Natural killer cell (primary cell): ENCODE measurements at regions not wholly inside any gene's neighbourhood (a gene's known extent, or its start where the extent isn't known, plus 50 kb on each side); places are given as distances from the start of the nearest gene placed in this dataset.

ENCODE experiments used
- ATAC-seq, 3 donors: fragments of 150-1000 bp in 2 of 3; fragments of 200-7000 bp in 1 of 3; cut with Tn5 transposase; 1 replicate in 1 of 3; 2 replicates in 2 of 3; pipeline ENCODE4 v1.10.0; 2021; ENCODE audit warnings: mild to moderate bottlenecking in 2 of 3, moderate library complexity in 2 of 3
- DNase-seq, 2 donors: peaks; one replicate each; pipeline versions ENCODE4 v3.0.0 to v3.0.0-alpha.2; 2013 to 2021; ENCODE audit warnings: mixed read lengths in 1 of 2
- H3K27ac ChIP-seq: one replicate; pipeline ENCODE4 v1.5.1; 2013; ENCODE audit warnings: mild to moderate bottlenecking, low read length
- H3K27me3 ChIP-seq: one replicate; pipeline ENCODE4 v1.6.1; 2013; ENCODE audit warnings: low read length; ENCODE audit not compliant: control insufficient read depth, insufficient read depth
- H3K36me3 ChIP-seq: one replicate; pipeline ENCODE4 v1.6.1; 2013; ENCODE audit warnings: low read length; ENCODE audit not compliant: control insufficient read depth, insufficient read depth
- H3K4me1 ChIP-seq: one replicate; pipeline ENCODE4 v1.6.1; 2013; ENCODE audit warnings: low read length; ENCODE audit not compliant: control insufficient read depth, insufficient read depth
- H3K4me3 ChIP-seq: one replicate; pipeline ENCODE4 v1.5.1; 2013; ENCODE audit warnings: low read length
- H3K9me3 ChIP-seq: one replicate; pipeline ENCODE4 v1.6.1; 2013; ENCODE audit warnings: low read length; ENCODE audit not compliant: control insufficient read depth, insufficient read depth
- H3K27ac Mint-ChIP-seq, 2 donors: one replicate each; pipeline ENCODE4 v1.8.0; 2022; ENCODE audit warnings: mild to moderate bottlenecking in 2 of 2, mixed read lengths in 2 of 2, moderate library complexity in 1 of 2
- H3K27me3 Mint-ChIP-seq, 2 donors: one replicate each; pipeline ENCODE4 v1.8.0; 2022; ENCODE audit warnings: low read depth in 2 of 2, mixed read lengths in 2 of 2
- H3K36me3 Mint-ChIP-seq: one replicate; pipeline ENCODE4 v1.8.0; 2022; ENCODE audit warnings: mixed read lengths
- H3K4me1 Mint-ChIP-seq, 2 donors: one replicate each; pipeline ENCODE4 v1.8.0; 2022; ENCODE audit warnings: mixed read lengths in 2 of 2
- H3K4me3 Mint-ChIP-seq: one replicate; pipeline ENCODE4 v1.8.0; 2022; ENCODE audit warnings: mild to moderate bottlenecking, moderate library complexity, mixed read lengths
- H3K9me3 Mint-ChIP-seq, 2 donors: one replicate each; pipeline ENCODE4 v1.8.0; 2022; ENCODE audit warnings: mixed read lengths in 2 of 2
- CTCF ChIP-seq: fragments of 200-600 bp; IDR thresholded peaks from one replicate; pipeline ENCODE4 v1.8.0; 2022; ENCODE audit warnings: antibody characterized with exemption
- WGBS: methylation state at CpG from one replicate; pipeline ENCODE4 v1.1.7; 2013; ENCODE audit warnings: missing lambda C conversion rate; ENCODE audit not compliant: insufficient coverage; 5-methylcytosine and 5-hydroxymethylcytosine counted together
- intact Hi-C: fragments of 100-400 bp; cut with micrococcal nuclease; formaldehyde crosslinking; loops from one replicate; pipeline ENCODE4 v1.14.2; 2022

- Histone ChIP-seq H3K9me3 (no peaks in the 10 kb centered on the region), H3K4me1 (no peaks in the 10 kb centered on the region), H3K27ac (no peak overlapping the region), H3K4me3 (no peak overlapping the region), H3K27me3 (no peaks in the 10 kb centered on the region), H3K36me3 (no peaks in the 10 kb centered on the region)
- H3K27me3 Mint-ChIP-seq: no peaks in the 10 kb centered on the region
- H3K4me1 Mint-ChIP-seq: no peaks in the 10 kb centered on the region
- WGBS: 74% methylated on average over 2 of the region's 2 CpGs
- DNase-seq: no peak
- no peak overlapping the region for H3K4me3 Mint-ChIP-seq
- no peaks in the 10 kb centered on the region for H3K36me3 Mint-ChIP-seq
- no peak for TF ChIP-seq CTCF
- no peak for ATAC-seq
- H3K9me3 Mint-ChIP-seq: peaks cover 0 to 5% of the 10 kb centered on the region in 2 donors
- intact Hi-C loops: no loop called here
- H3K27ac Mint-ChIP-seq: no peak overlapping the region
Observed at GRCh38 chr7:80054356-80054755, 80.3 kb upstream of the GNAI1 start.

GRCh38 chr7:80053124-80053523 is 81.5 kb upstream of the GNAI1 start:
- Mint-ChIP-seq H3K27me3 (no peaks in the 10 kb centered on the region), H3K4me3 (no peak overlapping the region), H3K4me1 (no peaks in the 10 kb centered on the region), H3K36me3 (no peaks in the 10 kb centered on the region), H3K27ac (no peak overlapping the region), H3K9me3 (peaks cover 0 to 5% of the 10 kb centered on the region in 2 donors)
- H3K36me3 ChIP-seq: no peaks in the 10 kb centered on the region
- intact Hi-C loops: no loop called here
- H3K27me3 ChIP-seq: no peaks in the 10 kb centered on the region
- ATAC-seq (no peak), DNase-seq (no peak)
- H3K4me1 ChIP-seq: no peaks in the 10 kb centered on the region
- H3K27ac ChIP-seq: no peak overlapping the region
- WGBS: 86% methylated on average over 2 of the region's 2 CpGs
- H3K4me3 ChIP-seq: no peak overlapping the region
- no peak for TF ChIP-seq CTCF
- no peaks in the 10 kb centered on the region for H3K9me3 ChIP-seq

GRCh38 chr7:80047856-80048459 is 86.7 kb upstream of the GNAI1 start:
- Histone ChIP-seq H3K4me3 (no peak overlapping the region), H3K27me3 (no peaks in the 10 kb centered on the region), H3K4me1 (no peaks in the 10 kb centered on the region), H3K36me3 (no peaks in the 10 kb centered on the region), H3K27ac (no peak overlapping the region), H3K9me3 (no peaks in the 10 kb centered on the region)
- intact Hi-C loops: no loop called here
- H3K4me3 Mint-ChIP-seq: no peak overlapping the region
- DNase-seq (no peak), ATAC-seq (no peak)
- H3K9me3 Mint-ChIP-seq: peaks cover 4 to 7% of the 10 kb centered on the region in 2 donors
- no peaks in the 10 kb centered on the region for H3K4me1 Mint-ChIP-seq
- H3K36me3 Mint-ChIP-seq: no peaks in the 10 kb centered on the region
- H3K27me3 Mint-ChIP-seq: no peaks in the 10 kb centered on the region
- no CpG with 5 or more reads among the region's 1 CpG for WGBS
- no peak for TF ChIP-seq CTCF
- H3K27ac Mint-ChIP-seq: no peak overlapping the region

- WGBS: 95% methylated on average over 1 of the region's 1 CpG
- H3K4me3 Mint-ChIP-seq: no peak overlapping the region
Observed at GRCh38 chr7:80047032-80047431, 87.6 kb upstream of the GNAI1 start.

More at GRCh38 chr7:80047032-80047431, 87.6 kb upstream of the GNAI1 start:
- H3K27me3 ChIP-seq: no peaks in the 10 kb centered on the region
- intact Hi-C loops: no loop called here
- H3K36me3 ChIP-seq: no peaks in the 10 kb centered on the region
- no peak for TF ChIP-seq CTCF
- H3K4me1 Mint-ChIP-seq: no peaks in the 10 kb centered on the region
- H3K4me1 ChIP-seq: no peaks in the 10 kb centered on the region
- no peak overlapping the region for H3K27ac ChIP-seq
- no peaks in the 10 kb centered on the region for H3K36me3 Mint-ChIP-seq
- no peak overlapping the region for H3K4me3 ChIP-seq
- ATAC-seq (no peak), DNase-seq (no peak)
- H3K9me3 ChIP-seq: no peaks in the 10 kb centered on the region
- H3K9me3 Mint-ChIP-seq: peaks cover 4 to 7% of the 10 kb centered on the region in 2 donors
- H3K27me3 Mint-ChIP-seq: no peaks in the 10 kb centered on the region
- no peak overlapping the region for H3K27ac Mint-ChIP-seq
